Neural cell (in vitro differentiated cells): ENCODE measurements at regions not wholly inside any gene's neighbourhood (a gene's known extent, or its start where the extent isn't known, plus 50 kb on each side); places are given as distances from the start of the nearest gene placed in this dataset.
"Not testable (repeated sequence)": the region's sequence is repeated elsewhere in the genome, so short reads cannot be mapped to it uniquely, and the experiment has no call there.

Experiments
- H2AFZ ChIP-seq: fragments of 200-600, 300-800 bp; sonication (generic), shearing (Covaris generic); 2 replicates; pipeline ENCODE4 v1.6.0; 2014; ENCODE audit warnings: low read depth, mild to moderate bottlenecking, antibody characterized with exemption, low read length, moderate library complexity
- H3F3A ChIP-seq: fragments of 200-600 bp; shearing (Covaris generic); 2 replicates; pipeline ENCODE4 v1.6.1; 2016; ENCODE audit warnings: mild to moderate bottlenecking, moderate library complexity, mixed read lengths, antibody characterized with exemption, low read length; ENCODE audit not compliant: insufficient read depth, poor library complexity, severe bottlenecking
- H3K27ac ChIP-seq: fragments of 200-600, 300-800 bp; sonication (generic), shearing (Covaris generic); 2 replicates; pipeline ENCODE4 v1.5.1; 2014; ENCODE audit warnings: mild to moderate bottlenecking, low read length, moderate library complexity
- H3K27me3 ChIP-seq: fragments of 300-800, 200-600 bp; sonication (generic), shearing (Covaris generic); 2 replicates; pipeline ENCODE4 v1.6.0; 2014; ENCODE audit warnings: mild to moderate bottlenecking, low read depth, low read length, moderate library complexity; ENCODE audit not compliant: insufficient read depth
- H3K36me3 ChIP-seq: fragments of 300-800, 200-600 bp; sonication (generic), shearing (Covaris generic); 2 replicates; pipeline ENCODE4 v1.5.1; 2014; ENCODE audit warnings: mild to moderate bottlenecking, antibody characterized with exemption, low read length, moderate library complexity; ENCODE audit not compliant: insufficient read depth
- H3K4me2 ChIP-seq: fragments of 300-800, 200-600 bp; sonication (generic), shearing (Covaris generic); 2 replicates; pipeline ENCODE4 v1.6.0; 2014; ENCODE audit warnings: mild to moderate bottlenecking, low read length
- H3K4me3 ChIP-seq: fragments of 300-800, 200-600 bp; sonication (generic), shearing (Covaris generic); 2 replicates; pipeline ENCODE4 v1.5.1; 2014; ENCODE audit warnings: mild to moderate bottlenecking, low read length, moderate library complexity
- H3K79me2 ChIP-seq: fragments of 200-600 bp; shearing (Covaris generic); replicated peaks from 2 replicates; pipeline ENCODE4 v1.6.0; 2014; ENCODE audit warnings: mild to moderate bottlenecking, low read length, moderate library complexity; ENCODE audit not compliant: insufficient read depth
- H3K9ac ChIP-seq: fragments of 300-800, 200-600 bp; sonication (generic), shearing (Covaris generic); 2 replicates; pipeline ENCODE4 v1.6.1; 2016; ENCODE audit warnings: mild to moderate bottlenecking, low read length, mixed read lengths
- H3K9me2 ChIP-seq: fragments of 200-600 bp; shearing (Covaris generic); 2 replicates; pipeline ENCODE4 v1.6.1; 2016; ENCODE audit warnings: mild to moderate bottlenecking, low read length, mixed read lengths; ENCODE audit not compliant: insufficient read depth
- H3K9me3 ChIP-seq: fragments of 200-600, 300-800 bp; sonication (generic), shearing (Covaris generic); 2 replicates; pipeline ENCODE4 v1.6.1; 2016; ENCODE audit warnings: mild to moderate bottlenecking, mixed run types, low read length, moderate library complexity, mixed read lengths
- H4K20me1 ChIP-seq: fragments of 200-600 bp; shearing (Covaris generic); 2 replicates; pipeline ENCODE4 v1.6.1; 2016; ENCODE audit warnings: mild to moderate bottlenecking, mixed run types; ENCODE audit not compliant: insufficient read depth
- CTCF ChIP-seq: fragments of 450-650 bp; IDR thresholded peaks from 2 replicates; pipeline ENCODE4 v1.5.1; 2014; ENCODE audit warnings: antibody characterized with exemption, mild to moderate bottlenecking, moderate library complexity; ENCODE audit not compliant: poor library complexity, severe bottlenecking
- EP300 ChIP-seq: fragments of 450-650 bp; conservative IDR thresholded peaks from 2 replicates; pipeline ENCODE4 v1.6.1; 2014; ENCODE audit warnings: antibody characterized with exemption, mild to moderate bottlenecking, moderate library complexity; ENCODE audit not compliant: poor library complexity, severe bottlenecking
- EZH2 ChIP-seq: fragments of 200-600, 300-800 bp; shearing (Covaris generic), sonication (generic); IDR thresholded peaks from 2 replicates; pipeline ENCODE4 v1.6.1; 2014; ENCODE audit warnings: antibody characterized with exemption, low read length, borderline replicate concordance, mild to moderate bottlenecking; ENCODE audit not compliant: insufficient read depth, poor library complexity, severe bottlenecking
- MXI1 ChIP-seq: fragments of 450-650 bp; conservative IDR thresholded peaks from 2 replicates; pipeline ENCODE4 v1.6.1; 2014; ENCODE audit warnings: antibody characterized with exemption, mild to moderate bottlenecking; ENCODE audit not compliant: poor library complexity, severe bottlenecking
- POLR2AphosphoS5 ChIP-seq: IDR thresholded peaks from 2 replicates; pipeline ENCODE4 v1.6.1; 2012
- RAD21 ChIP-seq: fragments of 450-650 bp; conservative IDR thresholded peaks from 2 replicates; pipeline ENCODE4 v1.6.1; 2014; ENCODE audit warnings: antibody characterized with exemption, mild to moderate bottlenecking, moderate library complexity
- REST ChIP-seq: IDR thresholded peaks from 2 replicates; pipeline ENCODE4 v1.6.1; 2012; ENCODE audit warnings: borderline replicate concordance
- SMC3 ChIP-seq: fragments of 450-650 bp; conservative IDR thresholded peaks from 2 replicates; pipeline ENCODE4 v1.6.1; 2014; ENCODE audit warnings: antibody characterized with exemption, mild to moderate bottlenecking, moderate library complexity; ENCODE audit not compliant: poor library complexity
- TAF1 ChIP-seq: IDR thresholded peaks from 2 replicates; pipeline ENCODE4 v1.6.1; 2012; ENCODE audit warnings: low read depth

- no peaks in the 10 kb centered on the region for H3K36me3 ChIP-seq
- TF ChIP-seq EP300 (no peak), MXI1 (no peak), REST (no peak), CTCF (no peak), RAD21 (no peak), SMC3 (no peak), TAF1 (no peak), POLR2AphosphoS5 (no peak), EZH2 (no peak)
- H3K27me3 ChIP-seq = no peaks in the 10 kb centered on the region
- no peak overlapping the region for H2AFZ ChIP-seq
- H3K4me2 ChIP-seq = no peak overlapping the region
- H3K27ac ChIP-seq = no peak overlapping the region
- H3K79me2 ChIP-seq = no peaks in the 10 kb centered on the region
- no peaks in the 10 kb centered on the region for H3K9me3 ChIP-seq
- no peak overlapping the region for H3K9ac ChIP-seq
- no peaks in the 10 kb centered on the region for H3K9me2 ChIP-seq
- no peaks in the 10 kb centered on the region for H4K20me1 ChIP-seq
- no peak overlapping the region for H3K4me3 ChIP-seq
- H3F3A ChIP-seq = no peaks in the 10 kb centered on the region
These were observed 384.9 kb downstream of the CENPW start for GRCh38 chr6:126724821-126725220.

GRCh38 chr6:126726454-126726853 lies 386.5 kb downstream of the CENPW start:
- not testable (repeated sequence) for H3K9ac ChIP-seq, H4K20me1 ChIP-seq, H3K79me2 ChIP-seq, H3K4me3 ChIP-seq, H3K27ac ChIP-seq, H3K4me2 ChIP-seq, H3K27me3 ChIP-seq, H3K9me2 ChIP-seq, H3K36me3 ChIP-seq, H3F3A ChIP-seq, H3K9me3 ChIP-seq, H2AFZ ChIP-seq

GRCh38 chr6:126738146-126738545 lies 380.3 kb upstream of the RSPO3 start:
- no peaks in the 10 kb centered on the region for H4K20me1 ChIP-seq
- H3K4me2 ChIP-seq = no peak overlapping the region
- H3K27ac ChIP-seq = no peak overlapping the region
- no peaks in the 10 kb centered on the region for H3K9me3 ChIP-seq
- TF ChIP-seq POLR2AphosphoS5 (no peak), MXI1 (no peak), EZH2 (no peak), EP300 (no peak), CTCF (no peak), SMC3 (no peak), RAD21 (no peak), TAF1 (no peak), REST (no peak)
- no peak overlapping the region for H3K4me3 ChIP-seq
- no peak overlapping the region for H2AFZ ChIP-seq
- H3K36me3 ChIP-seq = no peaks in the 10 kb centered on the region
- no peaks in the 10 kb centered on the region for H3K9me2 ChIP-seq
- no peaks in the 10 kb centered on the region for H3F3A ChIP-seq
- no peak overlapping the region for H3K9ac ChIP-seq
- H3K79me2 ChIP-seq = no peaks in the 10 kb centered on the region
- no peaks in the 10 kb centered on the region for H3K27me3 ChIP-seq
